Nephron progenitor cell (in vitro differentiated cells): ENCODE measurements at regions not wholly inside any gene's neighbourhood (a gene's known extent, or its start where the extent isn't known, plus 50 kb on each side); places are given as distances from the start of the nearest gene placed in this dataset.

Experiments
- DNase-seq: peaks from one replicate; pipeline ENCODE4 v3.0.0; 2021
- H3K27ac Mint-ChIP-seq: 2 replicates; pipeline ENCODE4 v1.8.0; 2021; ENCODE audit warnings: mild to moderate bottlenecking, moderate library complexity, mixed read lengths
- H3K27me3 Mint-ChIP-seq: 2 replicates; pipeline ENCODE4 v1.8.0; 2021; ENCODE audit warnings: mild to moderate bottlenecking, low read depth, mixed read lengths; ENCODE audit not compliant: poor library complexity
- H3K36me3 Mint-ChIP-seq: 2 replicates; pipeline ENCODE4 v1.8.0; 2021; ENCODE audit warnings: low read depth, mixed read lengths
- H3K4me1 Mint-ChIP-seq: 2 replicates; pipeline ENCODE4 v1.8.0; 2021; ENCODE audit warnings: mixed read lengths
- H3K4me3 Mint-ChIP-seq: 2 replicates; pipeline ENCODE4 v1.8.0; 2021; ENCODE audit warnings: mild to moderate bottlenecking, moderate library complexity, mixed read lengths
- H3K9me3 Mint-ChIP-seq: 2 replicates; pipeline ENCODE4 v1.8.0; 2021; ENCODE audit warnings: mild to moderate bottlenecking, moderate library complexity, mixed read lengths
- TF ChIP-seq, protein P1 (sequence below): fragments of 200-600 bp; sonication (generic); IDR thresholded peaks from 2 replicates; pipeline ENCODE4 v1.5.0; 2021; ENCODE audit warnings: antibody characterized with exemption

DNA sequence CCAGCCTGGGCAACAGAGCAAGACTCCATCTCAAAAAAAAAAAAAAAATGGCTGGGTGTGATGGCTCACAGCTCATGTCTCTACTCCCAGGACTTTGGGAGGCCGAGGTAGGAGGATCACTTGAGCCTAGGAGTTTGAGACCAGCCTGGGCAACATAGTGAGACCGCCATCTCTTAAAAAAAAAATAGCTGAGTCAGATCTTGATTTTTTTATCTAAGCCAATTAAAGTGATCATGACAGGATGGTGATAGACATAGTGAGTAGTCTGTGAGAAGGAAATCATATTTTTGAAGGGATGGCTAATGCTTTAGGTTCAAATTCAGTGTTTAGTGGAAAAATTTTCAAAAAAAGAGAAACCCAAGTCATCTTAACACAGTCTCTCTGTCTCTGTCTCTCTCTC, 114.6 kb upstream of the JARID2 start:
- H3K9me3 Mint-ChIP-seq, result no peaks in the 10 kb centered on the region
- no peak overlapping the region for H3K4me3 Mint-ChIP-seq
- H3K36me3 Mint-ChIP-seq, result no peaks in the 10 kb centered on the region
- peak overlapping the region; percentile 3 for H3K27ac Mint-ChIP-seq
- DNase-seq, result no peak
- H3K27me3 Mint-ChIP-seq, result peaks cover 3% of the 10 kb centered on the region
- TF ChIP-seq, protein P1, sequence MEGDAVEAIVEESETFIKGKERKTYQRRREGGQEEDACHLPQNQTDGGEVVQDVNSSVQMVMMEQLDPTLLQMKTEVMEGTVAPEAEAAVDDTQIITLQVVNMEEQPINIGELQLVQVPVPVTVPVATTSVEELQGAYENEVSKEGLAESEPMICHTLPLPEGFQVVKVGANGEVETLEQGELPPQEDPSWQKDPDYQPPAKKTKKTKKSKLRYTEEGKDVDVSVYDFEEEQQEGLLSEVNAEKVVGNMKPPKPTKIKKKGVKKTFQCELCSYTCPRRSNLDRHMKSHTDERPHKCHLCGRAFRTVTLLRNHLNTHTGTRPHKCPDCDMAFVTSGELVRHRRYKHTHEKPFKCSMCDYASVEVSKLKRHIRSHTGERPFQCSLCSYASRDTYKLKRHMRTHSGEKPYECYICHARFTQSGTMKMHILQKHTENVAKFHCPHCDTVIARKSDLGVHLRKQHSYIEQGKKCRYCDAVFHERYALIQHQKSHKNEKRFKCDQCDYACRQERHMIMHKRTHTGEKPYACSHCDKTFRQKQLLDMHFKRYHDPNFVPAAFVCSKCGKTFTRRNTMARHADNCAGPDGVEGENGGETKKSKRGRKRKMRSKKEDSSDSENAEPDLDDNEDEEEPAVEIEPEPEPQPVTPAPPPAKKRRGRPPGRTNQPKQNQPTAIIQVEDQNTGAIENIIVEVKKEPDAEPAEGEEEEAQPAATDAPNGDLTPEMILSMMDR, result no peak
- peaks cover 36% of the 10 kb centered on the region for H3K4me1 Mint-ChIP-seq

DNA sequence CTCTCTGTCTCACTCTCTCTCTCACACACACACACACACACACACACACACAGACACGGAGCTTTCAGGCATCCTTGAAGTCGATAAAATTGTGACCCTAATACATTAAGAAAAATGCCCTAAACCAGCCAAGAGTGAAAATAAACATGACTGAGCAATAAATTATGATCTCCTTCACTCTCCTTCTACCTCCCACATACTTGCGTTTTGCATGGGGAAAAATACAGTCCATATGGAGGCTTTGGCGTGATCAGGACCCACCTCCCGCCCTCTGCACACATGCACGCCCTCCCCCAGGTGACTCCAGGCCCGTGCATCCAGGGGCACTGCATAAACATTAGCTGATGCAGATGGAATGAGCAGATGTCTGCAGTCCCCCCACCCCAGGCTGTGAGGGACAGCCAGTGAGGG, 114.2 kb upstream of the JARID2 start:
- Mint-ChIP-seq H3K4me1 (peaks cover 36% of the 10 kb centered on the region), H3K4me3 (no peak overlapping the region), H3K27ac (peak overlapping the region; percentile 3), H3K9me3 (no peaks in the 10 kb centered on the region), H3K36me3 (no peaks in the 10 kb centered on the region), H3K27me3 (peaks cover 3% of the 10 kb centered on the region)
- TF ChIP-seq, protein P1, result no peak
- DNase-seq, result peak; percentile 14

DNA sequence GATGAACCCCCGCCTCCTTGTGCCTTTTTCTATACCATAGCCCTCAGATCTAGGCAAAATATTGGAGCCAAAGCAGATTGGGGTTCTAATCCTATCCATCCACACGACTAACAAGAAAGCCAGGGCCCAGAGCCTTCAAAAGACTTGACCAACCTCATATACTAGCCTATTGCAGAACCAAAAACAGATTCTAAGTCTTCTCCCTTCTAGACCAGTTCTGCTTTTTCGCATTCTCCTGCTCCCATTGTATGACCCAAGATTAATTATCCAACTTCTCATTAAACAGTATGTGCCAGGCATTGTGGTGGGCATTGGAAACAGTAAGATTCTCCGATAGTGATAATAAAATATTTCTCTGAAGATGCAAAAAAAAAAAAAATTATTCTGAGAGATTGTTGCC, 113.7 kb upstream of the JARID2 start:
- no peak overlapping the region for H3K27ac Mint-ChIP-seq
- DNase-seq, result no peak
- H3K4me1 Mint-ChIP-seq, result peaks cover 36% of the 10 kb centered on the region
- TF ChIP-seq, protein P1, result no peak
- no peaks in the 10 kb centered on the region for H3K9me3 Mint-ChIP-seq
- no peak overlapping the region for H3K4me3 Mint-ChIP-seq
- no peaks in the 10 kb centered on the region for H3K36me3 Mint-ChIP-seq
- peaks cover 3% of the 10 kb centered on the region for H3K27me3 Mint-ChIP-seq

DNA sequence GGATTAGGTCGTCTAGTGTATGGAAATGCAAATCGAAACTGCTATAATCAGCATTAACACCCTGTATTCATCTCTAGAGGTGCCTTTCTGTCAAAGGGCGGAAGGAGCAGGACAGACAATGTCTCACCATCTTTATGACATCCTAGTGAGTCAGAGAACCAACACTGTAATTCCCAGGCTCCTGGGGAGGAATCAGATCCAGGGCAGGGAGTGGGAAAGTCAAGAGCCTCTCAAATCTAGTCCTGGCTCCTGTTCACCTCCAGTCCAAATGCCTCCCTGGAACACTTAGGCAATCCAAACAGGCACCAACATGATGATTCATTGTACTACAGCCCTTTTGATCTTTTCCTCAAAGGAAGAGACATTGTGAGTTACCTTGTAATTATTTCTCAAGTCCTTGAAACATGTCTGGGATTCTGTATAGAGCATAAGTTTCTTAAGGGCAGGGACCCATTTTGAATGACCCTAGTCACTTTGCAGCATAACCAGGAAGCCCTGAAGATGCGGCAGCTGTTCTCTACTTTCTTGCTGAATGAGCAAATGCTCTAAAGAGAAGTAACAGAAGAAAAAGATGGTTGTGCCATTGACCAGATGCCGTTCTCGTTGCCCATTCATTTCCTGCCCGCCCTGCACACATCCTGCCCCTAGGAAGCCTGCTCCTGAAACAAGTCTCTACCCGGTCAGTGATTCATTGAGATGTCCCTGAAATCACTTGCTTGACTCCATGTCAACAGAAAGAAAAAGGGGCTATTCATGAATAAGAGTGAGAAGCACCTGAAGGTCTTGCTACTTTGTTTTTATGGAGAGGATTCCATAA, 112.8 kb upstream of the JARID2 start:
- Mint-ChIP-seq H3K27ac (no peak overlapping the region), H3K4me3 (no peak overlapping the region), H3K36me3 (no peaks in the 10 kb centered on the region), H3K9me3 (no peaks in the 10 kb centered on the region), H3K4me1 (peaks cover 36% of the 10 kb centered on the region), H3K27me3 (peaks cover 3% of the 10 kb centered on the region)
- TF ChIP-seq, protein P1, result no peak
- no peak for DNase-seq

DNA sequence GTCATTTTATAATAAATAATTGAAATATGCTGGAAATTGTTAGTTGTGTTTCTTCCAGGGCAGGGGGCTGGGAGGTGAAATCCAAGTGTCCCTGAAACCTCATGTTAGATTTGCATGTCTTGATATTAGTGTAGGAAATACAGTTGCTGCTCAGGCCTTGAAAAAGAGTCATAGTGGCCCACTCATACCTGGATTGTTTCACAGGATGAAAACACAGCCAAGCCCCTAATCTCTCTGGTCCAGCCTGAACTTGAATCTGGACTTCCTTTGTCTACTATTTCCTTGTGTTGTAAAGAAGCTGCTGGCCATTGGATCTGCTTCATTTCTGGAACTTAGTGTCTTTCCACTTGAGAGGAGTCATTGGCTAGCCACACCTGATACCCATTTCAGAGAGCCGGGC, 108.8 kb upstream of the JARID2 start:
- no peak for DNase-seq

More for the DNA sequence above, 108.8 kb upstream of the JARID2 start:
- peaks cover 16% of the 10 kb centered on the region for H3K4me1 Mint-ChIP-seq
- TF ChIP-seq, protein P1, result no peak
- H3K27me3 Mint-ChIP-seq, result no peaks in the 10 kb centered on the region
- no peak overlapping the region for H3K27ac Mint-ChIP-seq
- no peak overlapping the region for H3K4me3 Mint-ChIP-seq
- H3K36me3 Mint-ChIP-seq, result no peaks in the 10 kb centered on the region
- no peaks in the 10 kb centered on the region for H3K9me3 Mint-ChIP-seq
